Aorta (tissue), 5 donors: ENCODE measurements at regions not wholly inside any gene's neighbourhood (a gene's known extent, or its start where the extent isn't known, plus 50 kb on each side); places are given as distances from the start of the nearest gene placed in this dataset.

Experiments
- ATAC-seq: fragments of 200-7000 bp; cut with Tn5 transposase; one replicate; pipeline ENCODE4 v1.9.1; 2022; ENCODE audit warnings: moderate library complexity; ENCODE audit not compliant: low FRiP score
- DNase-seq, 2 donors: peaks; one replicate each; pipeline ENCODE4 v3.0.0-alpha.2; 2020
- H3K27ac ChIP-seq, 2 donors: one replicate each; pipeline ENCODE4 v1.5.1; 2013; ENCODE audit warnings: low read length in 2 of 2, mild to moderate bottlenecking in 2 of 2, moderate library complexity in 2 of 2, control low read depth in 1 of 2, inconsistent platforms in 1 of 2, low read depth in 1 of 2
- H3K27me3 ChIP-seq, 2 donors: one replicate each; pipeline ENCODE4 v1.6.1; 2013; ENCODE audit warnings: control low read depth in 1 of 2, low read length in 1 of 2, mild to moderate bottlenecking in 1 of 2, moderate library complexity in 1 of 2; ENCODE audit not compliant: insufficient read depth in 2 of 2, control insufficient read depth in 1 of 2
- H3K36me3 ChIP-seq, 2 donors: one replicate each; pipeline ENCODE4 v1.6.1; 2013; ENCODE audit warnings: control low read depth in 1 of 2, low read length in 1 of 2, mild to moderate bottlenecking in 1 of 2; ENCODE audit not compliant: insufficient read depth in 2 of 2, control insufficient read depth in 1 of 2
- H3K4me1 ChIP-seq, 2 donors: one replicate each; pipeline ENCODE4 v1.6.1; 2013; ENCODE audit warnings: low read length in 2 of 2, control low read depth in 1 of 2, mild to moderate bottlenecking in 1 of 2, moderate library complexity in 1 of 2; ENCODE audit not compliant: insufficient read depth in 2 of 2, control insufficient read depth in 1 of 2
- H3K4me3 ChIP-seq, 2 donors: one replicate each; pipeline ENCODE4 v1.5.1; 2013; ENCODE audit warnings: low read length in 2 of 2, control low read depth in 1 of 2, mild to moderate bottlenecking in 1 of 2
- H3K9me3 ChIP-seq: one replicate; pipeline ENCODE4 v1.6.1; 2013; ENCODE audit warnings: mild to moderate bottlenecking, low read length; ENCODE audit not compliant: control insufficient read depth
- WGBS, 2 donors: extraction: QIAGEN DNeasy Blood & Tissue Kit; methylation state at CpG; one replicate each; pipeline ENCODE4 v1.1.7; 2013; 5-methylcytosine and 5-hydroxymethylcytosine counted together
- intact Hi-C, 2 donors: fragments of 100-400 bp; cut with DNase I; formaldehyde crosslinking; loops; one replicate each; pipeline versions ENCODE4 v1.14.2 to v1.15.0; 2022
- donor health status: healthy with polysubstance abuse.
- donor health status: Bipolar disorder and iron deficiency.
- donor health status: DM: no; HTN: no; CAD: no.
- donor health status: DM: no; HTN: no; CAD: no.
- donor health status: DM: yes; HTN: yes; CAD: no.

DNA sequence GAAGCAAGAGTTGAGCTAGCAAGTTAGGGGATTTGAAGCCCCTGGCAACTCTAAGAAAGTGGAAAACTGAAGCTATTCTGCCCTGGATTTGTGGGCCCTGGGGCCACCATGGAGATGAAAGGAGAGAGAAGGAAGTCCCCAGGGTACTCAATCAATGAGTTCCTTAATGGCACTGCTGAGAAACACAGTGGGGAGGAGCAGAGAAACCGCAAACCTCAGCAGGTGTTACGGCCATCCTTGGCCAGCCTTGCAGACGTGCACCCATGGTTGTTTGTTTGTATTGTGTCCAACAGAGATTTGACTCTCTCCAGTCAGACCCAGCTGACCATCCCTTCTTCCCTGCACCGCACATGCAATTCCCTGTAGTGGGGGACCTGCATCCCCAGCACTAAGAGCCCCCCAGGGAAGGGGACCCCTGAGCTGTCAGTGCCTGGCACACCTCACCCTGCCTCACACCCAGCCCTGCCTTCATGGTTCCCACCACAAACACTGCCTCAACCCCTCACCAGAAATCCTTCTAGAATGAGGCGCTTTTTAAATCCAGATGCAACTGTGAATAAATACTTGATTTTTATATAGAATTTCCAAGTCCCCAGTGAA is 255.3 kb downstream of the SH3BP4 start:
- WGBS, 2 donors: 37 to 38% methylated on average over 5 of the region's 5 CpGs
- no peak overlapping the region for H3K27ac ChIP-seq
- intact Hi-C loops: no loop called here
- H3K27me3 ChIP-seq: no peaks in the 10 kb centered on the region
- no peak for DNase-seq
- no peaks in the 10 kb centered on the region for H3K9me3 ChIP-seq
- no peaks in the 10 kb centered on the region for H3K4me1 ChIP-seq
- ATAC-seq: no peak
- H3K4me3 ChIP-seq: no peak overlapping the region
- H3K36me3 ChIP-seq: no peaks in the 10 kb centered on the region

DNA sequence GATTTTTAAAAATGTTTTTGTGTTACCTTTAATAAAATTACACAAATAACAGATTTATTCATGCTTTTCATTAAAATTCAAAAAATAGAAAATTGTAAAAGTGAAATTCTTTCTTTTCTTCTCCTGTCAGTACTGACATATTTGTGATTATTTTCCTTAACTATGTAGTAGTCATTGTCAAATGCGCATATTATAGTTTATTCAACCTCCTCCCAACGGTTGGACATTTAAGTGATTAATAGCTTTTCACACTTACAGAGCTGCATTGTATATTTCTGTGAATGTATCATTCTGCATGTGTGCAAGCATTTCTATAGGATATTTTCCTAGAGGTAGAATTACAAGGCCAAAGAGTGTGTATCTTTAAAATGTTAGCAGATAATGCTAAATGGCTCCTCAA is 259.2 kb downstream of the SH3BP4 start:
- H3K4me1 ChIP-seq: no peaks in the 10 kb centered on the region
- WGBS, 2 donors: 9 to 13% methylated on average over 2 of the region's 2 CpGs
- intact Hi-C loops: no loop called here
- no peaks in the 10 kb centered on the region for H3K36me3 ChIP-seq
- no peak for ATAC-seq
- no peaks in the 10 kb centered on the region for H3K27me3 ChIP-seq
- no peak overlapping the region for H3K4me3 ChIP-seq
- H3K27ac ChIP-seq: no peak overlapping the region
- DNase-seq: no peak
- no peaks in the 10 kb centered on the region for H3K9me3 ChIP-seq

DNA sequence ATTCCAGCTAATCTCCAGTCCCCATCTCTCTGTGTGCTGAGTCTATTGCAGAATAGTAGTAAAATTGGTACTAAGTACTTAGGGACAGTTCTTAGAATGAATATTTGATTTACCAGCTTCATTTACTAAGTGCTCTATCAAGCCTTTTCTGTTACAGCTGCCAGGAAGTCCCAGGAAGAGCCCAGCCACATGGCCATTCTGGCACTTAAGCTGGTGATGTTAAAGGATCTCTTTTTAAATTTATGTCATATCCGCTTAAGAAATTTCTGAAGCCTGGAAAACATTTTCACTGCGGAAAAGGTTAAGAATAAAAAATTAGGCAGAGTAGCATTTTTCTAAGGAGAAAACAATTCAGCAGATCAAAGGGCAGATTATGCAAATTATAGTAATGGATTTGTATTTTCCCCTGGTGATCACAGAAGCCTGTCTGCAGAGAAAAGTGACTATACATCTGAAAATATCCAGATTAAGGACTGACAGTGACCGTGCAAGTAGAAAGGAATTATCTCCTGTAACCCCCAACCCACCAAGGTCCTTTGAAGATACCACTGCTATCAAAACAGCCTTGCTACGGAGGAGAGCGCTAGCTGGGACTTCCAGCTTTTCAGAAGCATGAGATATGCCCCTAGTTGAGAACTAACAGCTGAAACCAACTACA is 260.8 kb downstream of the SH3BP4 start:
- WGBS, 2 donors: 55 to 57% methylated on average over 5 of the region's 5 CpGs

DNA sequence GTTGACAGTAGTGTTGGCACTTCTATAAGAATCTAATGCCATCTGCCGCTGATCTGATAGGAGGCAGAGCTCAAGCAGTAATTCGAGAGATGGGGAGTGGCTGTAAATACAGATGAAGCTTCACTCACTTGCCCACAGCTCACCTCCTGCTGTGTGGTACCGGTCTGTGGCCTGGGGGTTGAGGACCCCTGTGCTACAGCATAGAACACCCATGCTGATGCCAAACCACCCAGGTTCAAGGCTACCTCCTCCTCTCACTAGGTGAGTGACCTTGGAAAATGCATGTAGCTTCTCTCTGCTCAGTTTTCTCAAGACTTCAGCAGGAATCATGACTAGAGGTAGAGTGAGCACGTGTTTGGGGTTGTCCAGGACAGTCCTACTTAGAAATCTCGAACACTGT is 263.4 kb downstream of the SH3BP4 start:
- Histone ChIP-seq H3K27ac (no peak overlapping the region), H3K4me1 (no peaks in the 10 kb centered on the region), H3K9me3 (no peaks in the 10 kb centered on the region), H3K4me3 (no peak overlapping the region), H3K36me3 (no peaks in the 10 kb centered on the region), H3K27me3 (no peaks in the 10 kb centered on the region)
- 72% methylated on average over 5 of the region's 5 CpGs for WGBS, 2 donors
- no peak for DNase-seq
- no peak for ATAC-seq
- intact Hi-C loops: no loop called here

More for the DNA sequence above, 260.8 kb downstream of the SH3BP4 start:
- DNase-seq: no peak
- H3K27me3 ChIP-seq: no peaks in the 10 kb centered on the region
- H3K9me3 ChIP-seq: no peaks in the 10 kb centered on the region
- intact Hi-C loops: no loop called here
- H3K4me3 ChIP-seq: no peak overlapping the region
- H3K4me1 ChIP-seq: no peaks in the 10 kb centered on the region
- no peak for ATAC-seq
- H3K27ac ChIP-seq: no peak overlapping the region
- H3K36me3 ChIP-seq: no peaks in the 10 kb centered on the region

DNA sequence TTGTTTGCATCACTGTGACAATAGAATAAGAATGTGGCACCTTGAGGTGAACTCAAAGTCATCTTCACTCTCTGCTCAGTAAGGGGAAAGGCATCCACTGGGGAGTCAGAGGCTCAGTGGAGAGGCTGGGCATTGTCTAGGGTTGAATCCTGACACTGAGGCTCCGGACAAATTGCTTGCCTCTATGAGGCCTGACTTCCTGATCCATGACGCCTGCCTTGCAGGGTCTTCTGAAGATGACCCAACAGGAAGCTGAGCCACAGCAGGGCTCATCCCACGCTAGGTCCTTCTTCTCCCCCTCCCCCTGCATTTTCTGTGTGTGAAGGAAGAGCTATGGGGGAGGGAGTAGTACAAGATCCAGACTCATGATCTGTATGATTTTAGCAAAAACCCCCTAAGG is 265.1 kb downstream of the SH3BP4 start:
- DNase-seq: no peak
- Histone ChIP-seq H3K4me3 (no peak overlapping the region), H3K27ac (no peak overlapping the region), H3K9me3 (no peaks in the 10 kb centered on the region), H3K36me3 (no peaks in the 10 kb centered on the region), H3K4me1 (no peaks in the 10 kb centered on the region), H3K27me3 (no peaks in the 10 kb centered on the region)
- WGBS, 2 donors: 45 to 62% methylated on average over 3 of the region's 3 CpGs
- no peak for ATAC-seq
- intact Hi-C loops: no loop called here

DNA sequence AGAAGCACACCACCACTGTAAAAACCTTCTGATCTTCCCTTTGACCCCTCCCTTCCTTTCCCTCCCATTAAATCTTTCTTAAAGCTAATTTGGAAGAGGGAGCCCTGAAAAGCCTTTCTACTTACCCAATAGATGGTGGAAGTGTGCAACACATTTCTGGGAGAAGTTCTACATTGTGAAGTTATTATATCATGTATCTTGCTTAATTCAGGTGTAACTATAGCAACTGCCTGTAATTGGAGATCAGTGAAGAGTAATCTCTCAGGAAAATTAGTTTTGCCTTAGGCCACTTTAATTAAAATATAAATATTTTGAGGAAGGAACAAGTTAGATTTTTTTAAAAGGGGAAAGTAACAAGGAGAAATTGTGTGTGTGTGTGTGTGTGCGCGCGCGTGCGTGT is 266.0 kb downstream of the SH3BP4 start:
- H3K36me3 ChIP-seq: no peaks in the 10 kb centered on the region
- no peak for ATAC-seq
- H3K27ac ChIP-seq: no peak overlapping the region
- no peaks in the 10 kb centered on the region for H3K27me3 ChIP-seq
- no peak for DNase-seq
- WGBS, 2 donors: 86 to 87% methylated on average over 5 of the region's 5 CpGs
- no peaks in the 10 kb centered on the region for H3K4me1 ChIP-seq
- no peak overlapping the region for H3K4me3 ChIP-seq
- no peaks in the 10 kb centered on the region for H3K9me3 ChIP-seq
- intact Hi-C loops: no loop called here

DNA sequence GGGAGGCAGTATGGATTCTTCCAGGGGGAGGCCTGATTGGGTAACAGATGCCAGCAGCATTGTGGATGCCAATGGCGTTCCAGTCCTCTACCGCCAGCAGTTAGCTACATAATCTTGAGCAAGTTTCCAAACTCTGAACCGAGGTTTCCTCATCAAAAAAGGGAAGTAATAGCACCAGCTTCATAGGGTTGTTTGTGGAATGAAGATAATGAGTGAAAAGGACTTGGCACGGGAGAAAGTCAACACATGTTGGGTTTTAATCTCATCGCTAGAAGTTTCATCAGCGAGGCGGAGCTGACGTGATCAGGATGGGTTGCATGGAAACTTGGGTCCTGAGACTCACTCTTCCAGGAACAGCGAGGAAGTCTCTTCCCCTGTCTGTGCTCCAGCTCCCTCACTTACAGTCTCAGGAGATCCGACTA is 266.7 kb downstream of the SH3BP4 start:
- Histone ChIP-seq H3K4me1 (no peaks in the 10 kb centered on the region), H3K9me3 (no peaks in the 10 kb centered on the region), H3K27me3 (no peaks in the 10 kb centered on the region), H3K4me3 (no peak overlapping the region), H3K27ac (no peak overlapping the region), H3K36me3 (no peaks in the 10 kb centered on the region)
- DNase-seq: no peak
- intact Hi-C loops: no loop called here
- no peak for ATAC-seq
- 83 to 87% methylated on average over 10 of the region's 10 CpGs for WGBS, 2 donors

DNA sequence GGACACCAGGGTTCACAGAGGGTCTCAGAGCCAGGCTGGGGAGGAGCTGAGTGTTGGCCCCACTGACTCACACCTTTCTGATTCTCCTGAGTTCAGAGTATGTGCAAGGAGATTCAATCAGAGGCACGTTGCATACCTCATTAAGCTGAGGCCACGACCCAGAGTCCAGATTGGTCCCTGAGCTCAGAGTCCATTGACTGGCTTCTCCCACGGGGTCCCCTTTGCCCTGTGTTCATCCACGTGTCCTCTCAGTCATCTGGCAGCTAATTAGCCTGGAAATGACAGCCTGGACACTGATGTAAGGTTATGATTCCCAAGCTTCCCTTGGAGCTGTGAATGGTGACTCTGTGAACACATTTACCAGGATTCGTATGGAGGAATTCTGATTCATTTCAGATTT is 267.2 kb downstream of the SH3BP4 start:
- Histone ChIP-seq H3K4me3 (no peak overlapping the region), H3K36me3 (no peaks in the 10 kb centered on the region), H3K27ac (no peak overlapping the region), H3K4me1 (no peaks in the 10 kb centered on the region), H3K9me3 (no peaks in the 10 kb centered on the region), H3K27me3 (no peaks in the 10 kb centered on the region)
- intact Hi-C loops: no loop called here
- ATAC-seq (no peak), DNase-seq (no peak)
- WGBS, 2 donors: 49 to 51% methylated on average over 5 of the region's 5 CpGs

DNA sequence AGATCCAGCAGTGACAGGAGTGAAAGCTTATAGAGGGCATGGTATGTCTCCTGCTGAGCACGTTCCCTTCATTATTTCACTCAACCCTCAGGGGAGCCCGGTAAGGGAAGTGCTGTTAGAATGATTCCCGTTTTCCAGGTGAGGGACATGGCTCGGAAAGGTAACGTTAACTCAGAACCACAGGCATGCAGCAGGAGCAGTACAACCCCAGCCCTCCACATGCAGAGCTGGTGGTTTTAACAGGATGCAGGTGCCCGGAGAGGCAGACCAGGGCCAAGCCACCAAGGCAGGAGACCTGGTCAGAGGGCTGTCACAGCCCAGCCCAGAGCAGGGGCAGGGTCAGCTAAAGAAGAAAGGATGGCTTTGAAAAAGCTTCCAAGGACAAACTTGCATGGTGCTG is 268.5 kb downstream of the SH3BP4 start:
- DNase-seq (no peak), ATAC-seq (no peak)
- Histone ChIP-seq H3K27me3 (no peaks in the 10 kb centered on the region), H3K4me1 (no peaks in the 10 kb centered on the region), H3K27ac (no peak overlapping the region), H3K9me3 (no peaks in the 10 kb centered on the region), H3K36me3 (no peaks in the 10 kb centered on the region), H3K4me3 (no peak overlapping the region)
- intact Hi-C loops: no loop called here
- 82 to 89% methylated on average over 6 of the region's 6 CpGs for WGBS, 2 donors
